Caco-2 (cell line): ENCODE measurements at regions not wholly inside any gene's neighbourhood (a gene's known extent, or its start where the extent isn't known, plus 50 kb on each side); places are given as distances from the start of the nearest gene placed in this dataset.

Source experiments
- BruUV-seq: library from RNA; stranded (reverse); fragments of 400-500 nt; replicated peaks from 2 replicates; lab custom pipeline; 2021; lab: Mats Ljungman, UMichigan
- CTCF ChIA-PET: fragments of 300-600 bp; sonication (Branson Sonifier 250); formaldehyde crosslinking; loops from one replicate; lab custom pipeline; 2022; ENCODE audit warnings: antibody characterized with exemption; lab: Charles Lee
- POLR2A ChIA-PET: fragments of 300-600 bp; sonication (Branson Sonifier 250); formaldehyde crosslinking; loops from one replicate; lab custom pipeline; 2022; ENCODE audit warnings: antibody characterized with exemption; lab: Charles Lee
- DNase-seq, 2 experiments: peaks; one replicate each; pipeline versions ENCODE4 v3.0.0 to v3.0.0-alpha.2; 2020 to 2022
- H3K27me3 ChIP-seq: replicated peaks from 2 replicates; pipeline ENCODE4 v1.6.0; 2011; ENCODE audit warnings: low read length; ENCODE audit not compliant: control insufficient read depth, insufficient read depth
- H3K36me3 ChIP-seq: 2 replicates; pipeline ENCODE4 v1.5.1; 2011; ENCODE audit warnings: low read length; ENCODE audit not compliant: control insufficient read depth, insufficient read depth
- H3K4me1 ChIP-seq: fragments of 250-450 bp; sonication (Bioruptor Pico); 2 replicates; pipeline ENCODE4 v1.5.1; 2020; ENCODE audit warnings: mild to moderate bottlenecking
- H3K4me3 ChIP-seq: 2 replicates; pipeline ENCODE4 v1.5.1; 2011; ENCODE audit warnings: low read depth, mild to moderate bottlenecking, control low read depth, low read length
- H3K9me3 ChIP-seq: fragments of 250-450 bp; sonication (Bioruptor Pico); 2 replicates; pipeline ENCODE4 v1.5.1; 2020; ENCODE audit warnings: mild to moderate bottlenecking, moderate library complexity
- H3K27ac Mint-ChIP-seq: one replicate; pipeline ENCODE4 v1.8.0; 2022; ENCODE audit warnings: mixed read lengths; ENCODE audit not compliant: unreplicated experiment
- H3K27me3 Mint-ChIP-seq: one replicate; pipeline ENCODE4 v1.8.0; 2022; ENCODE audit warnings: mixed read lengths; ENCODE audit not compliant: insufficient read depth, unreplicated experiment
- H3K36me3 Mint-ChIP-seq: one replicate; pipeline ENCODE4 v1.8.0; 2022; ENCODE audit warnings: mild to moderate bottlenecking, mixed read lengths; ENCODE audit not compliant: insufficient read depth, unreplicated experiment
- H3K4me1 Mint-ChIP-seq: one replicate; pipeline ENCODE4 v1.8.0; 2022; ENCODE audit warnings: low read depth, mixed read lengths; ENCODE audit not compliant: unreplicated experiment
- H3K4me3 Mint-ChIP-seq: one replicate; pipeline ENCODE4 v1.8.0; 2022; ENCODE audit warnings: mild to moderate bottlenecking, moderate library complexity, mixed read lengths; ENCODE audit not compliant: unreplicated experiment
- H3K9me3 Mint-ChIP-seq: one replicate; pipeline ENCODE4 v1.8.0; 2022; ENCODE audit warnings: mixed read lengths; ENCODE audit not compliant: unreplicated experiment
- intact Hi-C: fragments of 100-400 bp; cut with micrococcal nuclease; formaldehyde crosslinking; loops from one replicate; pipeline ENCODE4 v1.10.0; 2022; ENCODE audit not compliant: unreplicated experiment
- TF ChIP-seq, protein P1 (sequence below), 2 experiments: fragments of 200-600 bp in 1 of 2; IDR thresholded peaks; 1 replicate in 1 of 2; 2 replicates in 1 of 2; pipeline versions ENCODE4 v1.5.1 to v1.8.0; 2011 to 2022; ENCODE audit warnings: antibody characterized with exemption in 1 of 2, control low read depth in 1 of 2, inconsistent platforms in 1 of 2, low read depth in 1 of 2, low read length in 1 of 2, mild to moderate bottlenecking in 1 of 2, moderate library complexity in 1 of 2; ENCODE audit not compliant: insufficient read depth in 1 of 2, severe bottlenecking in 1 of 2, unreplicated experiment in 1 of 2

DNA sequence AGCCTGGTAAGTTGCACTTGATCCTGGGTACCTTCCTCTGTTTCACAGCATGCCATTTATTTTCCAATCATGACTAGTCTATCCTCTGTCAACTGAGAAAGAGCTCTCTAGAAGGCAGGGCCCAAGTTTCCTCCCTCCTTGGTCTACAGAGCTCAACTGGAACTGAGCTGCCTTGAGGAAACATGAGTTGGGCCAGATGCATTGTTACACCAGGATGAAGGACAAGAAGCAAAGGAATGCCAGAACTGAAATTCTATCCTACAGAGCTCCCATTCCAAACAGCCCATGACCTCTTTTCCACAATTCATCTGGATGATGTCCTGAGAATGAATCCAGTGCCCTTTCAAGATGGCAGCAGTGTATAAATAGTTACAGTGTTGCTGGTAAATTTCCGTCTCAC is 66.7 kb upstream of the E2F3 start:
- POLR2A ChIA-PET, result no interaction called here
- CTCF ChIA-PET, result interaction anchor here (0.5 kb wide), 1 partner anchor 33 kb away, joined by 3 read pairs; no protein-coding TSS in a partner anchor
- Mint-ChIP-seq H3K27me3 (no peaks in the 10 kb centered on the region), H3K9me3 (no peaks in the 10 kb centered on the region), H3K4me3 (no peak overlapping the region), H3K36me3 (no peaks in the 10 kb centered on the region), H3K4me1 (no peaks in the 10 kb centered on the region), H3K27ac (no peak overlapping the region)
- Histone ChIP-seq H3K36me3 (no peaks in the 10 kb centered on the region), H3K4me3 (no peak overlapping the region), H3K27me3 (no peaks in the 10 kb centered on the region), H3K9me3 (no peaks in the 10 kb centered on the region), H3K4me1 (no peaks in the 10 kb centered on the region; the same call in 1 of the 2 replicates)
- intact Hi-C loops, result no loop called here
- no TSS peak for BruUV-seq
- TF ChIP-seq, protein P1, sequence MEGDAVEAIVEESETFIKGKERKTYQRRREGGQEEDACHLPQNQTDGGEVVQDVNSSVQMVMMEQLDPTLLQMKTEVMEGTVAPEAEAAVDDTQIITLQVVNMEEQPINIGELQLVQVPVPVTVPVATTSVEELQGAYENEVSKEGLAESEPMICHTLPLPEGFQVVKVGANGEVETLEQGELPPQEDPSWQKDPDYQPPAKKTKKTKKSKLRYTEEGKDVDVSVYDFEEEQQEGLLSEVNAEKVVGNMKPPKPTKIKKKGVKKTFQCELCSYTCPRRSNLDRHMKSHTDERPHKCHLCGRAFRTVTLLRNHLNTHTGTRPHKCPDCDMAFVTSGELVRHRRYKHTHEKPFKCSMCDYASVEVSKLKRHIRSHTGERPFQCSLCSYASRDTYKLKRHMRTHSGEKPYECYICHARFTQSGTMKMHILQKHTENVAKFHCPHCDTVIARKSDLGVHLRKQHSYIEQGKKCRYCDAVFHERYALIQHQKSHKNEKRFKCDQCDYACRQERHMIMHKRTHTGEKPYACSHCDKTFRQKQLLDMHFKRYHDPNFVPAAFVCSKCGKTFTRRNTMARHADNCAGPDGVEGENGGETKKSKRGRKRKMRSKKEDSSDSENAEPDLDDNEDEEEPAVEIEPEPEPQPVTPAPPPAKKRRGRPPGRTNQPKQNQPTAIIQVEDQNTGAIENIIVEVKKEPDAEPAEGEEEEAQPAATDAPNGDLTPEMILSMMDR (IDR thresholded peaks at IDR 0.05; ENCODE audit: insufficient read depth in 1 of 2, low read depth in 1 of 2, low read length in 1 of 2, severe bottlenecking in 1 of 2, unreplicated experiment in 1 of 2), result no peak
- DNase-seq, result no peak

DNA sequence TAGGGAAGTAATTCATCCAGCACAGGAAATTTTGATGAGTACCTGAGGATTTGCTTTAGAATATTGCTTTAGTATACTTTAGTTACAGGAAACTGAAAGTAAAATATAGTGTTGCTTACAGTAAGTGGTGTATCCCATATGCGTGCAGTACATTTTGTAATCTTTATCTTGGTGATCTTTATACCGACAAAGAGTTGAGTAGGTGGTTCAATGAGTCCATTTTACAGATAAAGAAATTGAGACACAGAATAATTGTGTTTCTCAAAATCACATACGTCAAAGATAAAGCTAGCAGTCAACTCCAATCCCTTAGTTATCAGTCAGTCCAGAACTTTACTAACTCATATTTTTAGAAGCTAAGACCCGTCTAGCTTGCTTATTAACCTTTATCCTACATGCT is 65.8 kb upstream of the E2F3 start:
- CTCF ChIA-PET, result no interaction called here
- H3K9me3 Mint-ChIP-seq, result no peaks in the 10 kb centered on the region
- H3K4me3 ChIP-seq, result no peak overlapping the region

GRCh38 chr6:20338156-20338555 is 63.5 kb upstream of the E2F3 start:
- Mint-ChIP-seq H3K4me3 (no peak overlapping the region), H3K36me3 (no peaks in the 10 kb centered on the region), H3K27ac (no peak overlapping the region), H3K4me1 (no peaks in the 10 kb centered on the region), H3K27me3 (no peaks in the 10 kb centered on the region), H3K9me3 (no peaks in the 10 kb centered on the region)
- ChIA-PET POLR2A (no interaction called here), CTCF (no interaction called here)
- TF ChIP-seq, protein P1 (IDR thresholded peaks at IDR 0.05; ENCODE audit: insufficient read depth in 1 of 2, low read depth in 1 of 2, low read length in 1 of 2, severe bottlenecking in 1 of 2, unreplicated experiment in 1 of 2), result no peak
- no peaks in the 10 kb centered on the region for H3K9me3 ChIP-seq
- DNase-seq, result no peak
- no peaks in the 10 kb centered on the region; the same call in 1 of the 2 replicates for H3K4me1 ChIP-seq
- no peak overlapping the region for H3K4me3 ChIP-seq
- no peaks in the 10 kb centered on the region for H3K27me3 ChIP-seq
- intact Hi-C loops, result no loop called here
- no peaks in the 10 kb centered on the region for H3K36me3 ChIP-seq
- BruUV-seq, result no TSS peak

More for the DNA sequence above, 65.8 kb upstream of the E2F3 start:
- Mint-ChIP-seq H3K27me3 (no peaks in the 10 kb centered on the region), H3K4me3 (no peak overlapping the region), H3K27ac (no peak overlapping the region), H3K4me1 (no peaks in the 10 kb centered on the region), H3K36me3 (no peaks in the 10 kb centered on the region)
- TF ChIP-seq, protein P1 (IDR thresholded peaks at IDR 0.05; ENCODE audit: insufficient read depth in 1 of 2, low read depth in 1 of 2, low read length in 1 of 2, severe bottlenecking in 1 of 2, unreplicated experiment in 1 of 2), result no peak
- H3K36me3 ChIP-seq, result no peaks in the 10 kb centered on the region
- no peaks in the 10 kb centered on the region; the same call in 1 of the 2 replicates for H3K4me1 ChIP-seq
- intact Hi-C loops, result no loop called here
- POLR2A ChIA-PET, result no interaction called here
- H3K9me3 ChIP-seq, result no peaks in the 10 kb centered on the region
- BruUV-seq, result no TSS peak
- no peak for DNase-seq
- H3K27me3 ChIP-seq, result no peaks in the 10 kb centered on the region
